D721Med (cell line): ENCODE measurements at regions not wholly inside any gene's neighbourhood (a gene's known extent, or its start where the extent isn't known, plus 50 kb on each side); places are given as distances from the start of the nearest gene placed in this dataset.

Experiments
- DNase-seq: peaks from one replicate; pipeline ENCODE4 v3.0.0; 2011; ENCODE audit warnings: low spot score; ENCODE audit not compliant: insufficient read length
- FAIRE-seq: peaks from 2 replicates; lab custom pipeline; 2011; peaks lifted over from hg19 to GRCh38; lab: Jason Lieb, UNC
- CTCF ChIP-seq: IDR thresholded peaks from 2 replicates; pipeline ENCODE4 v1.5.1; 2012; ENCODE audit warnings: mild to moderate bottlenecking, control low read depth; ENCODE audit not compliant: insufficient read depth; ENCODE audit errors: missing control alignments

DNA sequence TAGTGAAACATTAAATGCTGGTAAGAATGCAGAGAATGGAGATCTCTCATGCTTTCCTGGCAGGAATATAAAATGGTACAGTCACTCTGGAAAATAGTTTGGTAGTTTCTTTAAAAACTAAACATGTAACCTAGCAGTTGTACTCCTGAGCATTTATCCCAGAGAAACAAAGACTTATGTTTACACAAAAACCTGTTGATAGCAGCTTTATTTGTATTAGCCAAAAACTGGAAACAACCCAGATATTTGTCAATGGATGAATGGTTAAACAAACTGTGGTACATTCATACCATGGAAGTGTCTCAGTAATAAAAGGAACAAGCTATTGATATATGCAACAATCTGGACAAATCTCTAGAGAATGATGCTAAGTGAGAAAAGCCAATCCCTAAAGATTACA is 81.7 kb upstream of the CTAGE1 start:
- no peak for TF ChIP-seq CTCF
- FAIRE-seq (no peak), DNase-seq (no peak)

DNA sequence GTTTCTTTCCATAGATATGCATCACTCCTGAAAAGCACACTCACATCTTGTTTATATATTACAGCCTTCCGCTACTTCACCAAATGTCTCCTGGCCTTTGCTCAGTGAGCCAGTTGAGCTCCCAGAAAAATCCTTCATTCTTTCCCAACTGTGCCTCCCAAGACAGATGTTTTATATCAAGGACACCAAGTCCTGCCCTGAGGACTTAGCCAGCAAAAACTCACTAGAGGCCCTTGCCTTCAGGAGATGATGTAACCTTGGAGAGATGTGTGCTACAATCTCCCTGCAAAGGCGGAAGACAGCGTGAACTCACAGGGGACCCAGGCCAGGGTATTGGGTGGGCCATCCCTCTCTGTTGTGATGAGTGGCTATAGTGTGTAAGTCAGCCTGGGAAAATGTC is 86.1 kb upstream of the CTAGE1 start:
- DNase-seq (no peak), FAIRE-seq (no peak)
- TF ChIP-seq CTCF: no peak

DNA sequence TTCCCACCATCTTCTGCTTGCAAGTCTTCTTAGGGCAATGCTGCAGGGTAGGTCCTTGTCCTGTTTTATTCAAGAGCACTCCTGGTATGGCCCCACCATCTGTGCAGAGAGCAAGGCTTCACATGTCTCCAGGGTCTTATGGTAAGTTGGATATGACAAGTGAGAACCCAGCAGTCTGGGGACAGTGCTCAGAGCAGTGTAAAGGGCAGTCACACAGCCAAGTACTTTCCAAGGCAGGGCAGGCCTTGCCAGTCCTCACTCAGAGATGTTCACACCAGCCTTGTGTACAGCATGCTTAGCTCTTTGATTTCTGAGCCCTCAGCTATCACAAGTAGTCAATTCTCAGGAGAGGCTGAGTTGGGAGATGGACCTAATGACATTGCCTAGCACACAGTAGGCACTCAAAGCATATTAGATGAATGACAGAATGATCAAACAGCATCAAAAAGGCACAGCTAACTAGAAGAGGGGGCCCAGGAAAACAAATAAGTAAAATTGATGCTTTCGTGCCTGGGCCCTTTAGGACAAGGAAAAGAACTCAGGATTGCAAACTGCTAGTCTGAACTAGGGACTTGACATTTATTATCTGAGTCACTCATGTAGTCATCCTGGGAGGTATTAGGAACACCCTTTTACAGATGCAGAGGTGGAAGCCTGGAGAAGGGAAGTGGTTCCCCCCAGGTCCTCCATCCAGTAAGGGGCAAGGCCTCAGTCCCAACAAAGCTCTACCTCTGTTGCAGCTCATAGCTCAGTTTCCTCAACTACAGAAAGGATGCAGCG is 86.7 kb upstream of the CTAGE1 start:
- DNase-seq: no peak
- no peak for FAIRE-seq

DNA sequence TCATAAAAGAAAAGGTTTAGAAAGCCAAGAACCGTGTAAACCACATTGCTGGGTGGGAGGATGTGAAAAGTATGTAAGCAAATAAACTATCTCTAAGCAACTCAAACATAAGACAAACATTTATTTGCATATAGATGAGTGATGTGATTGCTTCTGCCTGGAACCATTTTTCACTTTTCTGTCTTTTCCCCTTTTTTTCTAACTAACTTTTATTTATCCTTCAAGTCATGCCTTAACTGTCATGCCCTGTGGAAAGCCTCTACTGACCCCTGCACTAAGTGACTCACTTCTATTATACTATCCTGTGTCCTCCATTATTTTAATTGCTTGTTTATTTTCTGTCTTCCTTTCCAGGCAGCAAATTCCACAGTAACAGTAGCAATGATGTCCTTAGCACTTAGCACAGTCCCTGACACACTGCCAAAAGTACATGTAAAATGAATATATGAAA is 87.5 kb upstream of the CTAGE1 start:
- TF ChIP-seq CTCF: no peak
- DNase-seq (no peak), FAIRE-seq (no peak)

More for the DNA sequence above, 86.7 kb upstream of the CTAGE1 start:
- TF ChIP-seq CTCF: no peak

DNA sequence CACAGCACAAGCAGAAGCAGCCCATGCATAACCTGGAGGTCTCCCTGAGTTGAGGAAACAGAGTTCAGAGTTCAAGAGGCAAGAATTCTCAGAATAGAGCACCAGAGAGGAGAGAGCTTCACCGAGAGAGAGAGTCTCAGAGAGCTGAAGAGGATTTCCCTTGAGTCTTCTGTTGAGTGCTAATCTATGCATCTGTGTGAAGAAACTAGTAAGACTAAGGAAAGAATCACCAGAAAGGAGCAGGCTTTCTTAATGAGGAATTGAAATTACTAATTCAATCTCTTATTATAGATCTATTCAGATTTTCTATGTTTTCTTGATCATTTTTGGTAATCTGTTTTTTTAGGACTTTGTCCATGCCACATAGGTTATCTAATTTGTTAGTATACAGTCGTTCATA is 89.3 kb upstream of the CTAGE1 start:
- no peak for TF ChIP-seq CTCF
- DNase-seq (no peak), FAIRE-seq (no peak)

- FAIRE-seq (no peak), DNase-seq (no peak)
- TF ChIP-seq CTCF: no peak
Measured at GRCh38 chr18:22509423-22509822, 91.7 kb upstream of the CTAGE1 start.

DNA sequence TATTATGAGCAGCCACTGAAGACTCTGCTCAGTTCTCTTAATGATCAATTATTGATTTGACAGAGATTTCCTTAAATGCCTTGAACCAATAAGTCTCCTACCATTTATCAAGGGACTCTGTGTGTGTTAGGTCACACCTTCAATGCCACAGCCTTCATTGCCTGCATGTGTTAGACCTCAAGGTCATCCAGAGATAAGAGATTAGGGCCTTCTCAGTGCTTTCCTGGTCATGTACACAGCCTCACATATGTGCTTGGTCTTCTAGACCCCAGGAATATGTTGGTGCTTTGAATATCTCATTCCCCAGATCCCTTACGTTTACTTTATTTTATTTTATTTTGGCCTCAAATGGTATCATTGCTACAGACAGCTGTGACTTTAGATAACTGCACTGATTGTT is 93.0 kb upstream of the CTAGE1 start:
- FAIRE-seq (no peak), DNase-seq (no peak)
- TF ChIP-seq CTCF: no peak
